HepG2 (cell line): ENCODE measurements at regions not wholly inside any gene's neighbourhood (a gene's known extent, or its start where the extent isn't known, plus 50 kb on each side); places are given as distances from the start of the nearest gene placed in this dataset.

Source experiments
- CENPT ChIP-seq: sonication (generic); formaldehyde crosslinking; IDR thresholded peaks from 2 replicates; pipeline ENCODE4 v1.8.0; 2022; ENCODE audit warnings: low read depth, mild to moderate bottlenecking, moderate library complexity, missing genetic modification reagents
- EHMT2 ChIP-seq: fragments of 200-600 bp; sonication (generic); IDR thresholded peaks from 2 replicates; pipeline ENCODE4 v1.7.0; 2017; ENCODE audit warnings: antibody characterized with exemption, low read depth, low read length, borderline replicate concordance
- POLR2A ChIP-seq, 2 experiments: IDR thresholded peaks; 2 replicates each; pipeline ENCODE4 v1.6.1; 2011; ENCODE audit warnings: low read depth in 2 of 2, low read length in 2 of 2, mild to moderate bottlenecking in 1 of 2, moderate library complexity in 1 of 2; ENCODE audit not compliant: insufficient read depth in 1 of 2
- SP1 ChIP-seq, 2 experiments: fragments of 450-650 bp in 1 of 2; sonication (generic) in 1 of 2; formaldehyde crosslinking in 1 of 2; IDR thresholded peaks; 2 replicates each; pipeline versions ENCODE4 v1.4.0 to v1.6.1; 2016 to 2020; ENCODE audit warnings: missing genetic modification reagents in 1 of 2
- XRCC5 ChIP-seq: fragments of 200-400 bp; formaldehyde crosslinking; optimal IDR thresholded peaks from 2 replicates; pipeline ENCODE3; 2017; ENCODE audit warnings: mild to moderate bottlenecking, low read length
- ZFP91 ChIP-seq: sonication (generic); formaldehyde crosslinking; IDR thresholded peaks from 2 replicates; pipeline ENCODE4 v1.9.0; 2022; ENCODE audit warnings: missing genetic modification reagents, mild to moderate bottlenecking, borderline replicate concordance
- ZNF124 ChIP-seq: sonication (generic); formaldehyde crosslinking; IDR thresholded peaks from 2 replicates; pipeline ENCODE4 v1.4.0; 2020; ENCODE audit warnings: missing genetic modification reagents
- ZNF142 ChIP-seq: sonication (generic); formaldehyde crosslinking; IDR thresholded peaks from 2 replicates; pipeline ENCODE4 v1.4.0; 2020; ENCODE audit warnings: missing genetic modification reagents
- TF ChIP-seq, protein P1 (sequence below): sonication (generic); formaldehyde crosslinking; IDR thresholded peaks from 2 replicates; pipeline ENCODE4 v1.8.1; 2022; ENCODE audit warnings: mild to moderate bottlenecking, missing genetic modification reagents
- TF ChIP-seq, protein P2 (sequence below): sonication (generic); formaldehyde crosslinking; IDR thresholded peaks from 2 replicates; pipeline ENCODE4 v1.5.0; 2020; ENCODE audit warnings: mild to moderate bottlenecking, missing genetic modification reagents, moderate library complexity

DNA sequence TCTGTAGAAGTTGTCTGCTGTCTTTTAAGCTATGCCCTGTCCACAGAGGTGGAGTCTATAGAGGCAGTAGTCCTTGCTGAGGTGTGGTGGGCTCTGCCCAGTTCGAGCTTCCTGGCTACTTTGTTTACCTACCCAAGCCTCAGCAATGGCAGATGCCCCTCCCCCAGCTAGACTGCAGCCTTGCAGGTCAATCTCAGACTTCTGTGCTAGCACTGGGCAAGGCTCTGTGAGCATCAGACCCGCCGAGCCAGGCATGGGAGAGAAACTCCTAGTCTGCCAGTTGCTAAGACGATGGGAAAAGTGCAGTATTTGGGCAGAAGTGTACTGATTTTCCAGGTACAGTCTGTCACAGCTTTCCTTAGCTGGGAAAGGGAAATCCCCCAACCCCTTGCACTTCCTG, 694.1 kb upstream of the CDH6 start:
- no peak for TF ChIP-seq ZNF142
- TF ChIP-seq, protein P1, sequence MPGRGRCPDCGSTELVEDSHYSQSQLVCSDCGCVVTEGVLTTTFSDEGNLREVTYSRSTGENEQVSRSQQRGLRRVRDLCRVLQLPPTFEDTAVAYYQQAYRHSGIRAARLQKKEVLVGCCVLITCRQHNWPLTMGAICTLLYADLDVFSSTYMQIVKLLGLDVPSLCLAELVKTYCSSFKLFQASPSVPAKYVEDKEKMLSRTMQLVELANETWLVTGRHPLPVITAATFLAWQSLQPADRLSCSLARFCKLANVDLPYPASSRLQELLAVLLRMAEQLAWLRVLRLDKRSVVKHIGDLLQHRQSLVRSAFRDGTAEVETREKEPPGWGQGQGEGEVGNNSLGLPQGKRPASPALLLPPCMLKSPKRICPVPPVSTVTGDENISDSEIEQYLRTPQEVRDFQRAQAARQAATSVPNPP (CRISPR knock-in tag), result no peak
- TF ChIP-seq XRCC5, result no peak
- TF ChIP-seq SP1 (IDR thresholded peaks at IDR 0.05), result no peak
- no peak for TF ChIP-seq SP1 (CRISPR knock-in tag; IDR thresholded peaks at IDR 0.05)
- TF ChIP-seq, protein P2, sequence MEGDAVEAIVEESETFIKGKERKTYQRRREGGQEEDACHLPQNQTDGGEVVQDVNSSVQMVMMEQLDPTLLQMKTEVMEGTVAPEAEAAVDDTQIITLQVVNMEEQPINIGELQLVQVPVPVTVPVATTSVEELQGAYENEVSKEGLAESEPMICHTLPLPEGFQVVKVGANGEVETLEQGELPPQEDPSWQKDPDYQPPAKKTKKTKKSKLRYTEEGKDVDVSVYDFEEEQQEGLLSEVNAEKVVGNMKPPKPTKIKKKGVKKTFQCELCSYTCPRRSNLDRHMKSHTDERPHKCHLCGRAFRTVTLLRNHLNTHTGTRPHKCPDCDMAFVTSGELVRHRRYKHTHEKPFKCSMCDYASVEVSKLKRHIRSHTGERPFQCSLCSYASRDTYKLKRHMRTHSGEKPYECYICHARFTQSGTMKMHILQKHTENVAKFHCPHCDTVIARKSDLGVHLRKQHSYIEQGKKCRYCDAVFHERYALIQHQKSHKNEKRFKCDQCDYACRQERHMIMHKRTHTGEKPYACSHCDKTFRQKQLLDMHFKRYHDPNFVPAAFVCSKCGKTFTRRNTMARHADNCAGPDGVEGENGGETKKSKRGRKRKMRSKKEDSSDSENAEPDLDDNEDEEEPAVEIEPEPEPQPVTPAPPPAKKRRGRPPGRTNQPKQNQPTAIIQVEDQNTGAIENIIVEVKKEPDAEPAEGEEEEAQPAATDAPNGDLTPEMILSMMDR, result no peak
- no peak for TF ChIP-seq CENPT (CRISPR knock-in tag)
- TF ChIP-seq POLR2A (IDR thresholded peaks at IDR 0.05; ENCODE audit: insufficient read depth in 1 of 2, low read depth in 2 of 2, low read length in 2 of 2), result no peak
- TF ChIP-seq ZNF124 (CRISPR knock-in tag), result no peak
- no peak for TF ChIP-seq ZFP91 (CRISPR knock-in tag)
- TF ChIP-seq EHMT2, result no peak
